Activated CD4-positive, alpha-beta T cell treated with anti-CD3 and anti-CD28 coated beads for 36 hours (primary cell): ENCODE measurements at regions not wholly inside any gene's neighbourhood (a gene's known extent, or its start where the extent isn't known, plus 50 kb on each side); places are given as distances from the start of the nearest gene placed in this dataset.
A peak's percentile ranks its signal among the peaks of the same experiment; 100 is the strongest.
"Not testable (repeated sequence)": the region's sequence is repeated elsewhere in the genome, so short reads cannot be mapped to it uniquely, and the experiment has no call there.

Source experiments
- ATAC-seq: fragments of 200-7000 bp; cut with Tn5 transposase; one replicate; pipeline ENCODE4 v1.10.0; 2021; ENCODE audit warnings: mild to moderate bottlenecking, moderate library complexity
- CTCF ChIA-PET: fragments of 350-600 bp; sonication (Branson Sonifier 250); formaldehyde crosslinking; loops from one replicate; lab custom pipeline; 2021; ENCODE audit warnings: antibody characterized with exemption; lab: Charles Lee
- POLR2A ChIA-PET: fragments of 350-600 bp; sonication (Branson Sonifier 250); formaldehyde crosslinking; loops from one replicate; lab custom pipeline; 2021; ENCODE audit warnings: antibody characterized with exemption, inconsistent platforms; lab: Charles Lee
- DNase-seq: peaks from one replicate; pipeline ENCODE4 v3.0.0-alpha.2; 2020
- H3K27ac Mint-ChIP-seq: one replicate; pipeline ENCODE4 v1.8.0; 2021; ENCODE audit warnings: mixed read lengths
- H3K27me3 Mint-ChIP-seq: one replicate; pipeline ENCODE4 v1.8.0; 2021; ENCODE audit warnings: mixed read lengths
- H3K36me3 Mint-ChIP-seq: one replicate; pipeline ENCODE4 v1.8.0; 2021; ENCODE audit warnings: low read depth, mixed read lengths
- H3K4me1 Mint-ChIP-seq: one replicate; pipeline ENCODE4 v1.8.0; 2021; ENCODE audit warnings: mixed read lengths
- H3K4me3 Mint-ChIP-seq: one replicate; pipeline ENCODE4 v1.8.0; 2021; ENCODE audit warnings: mild to moderate bottlenecking, moderate library complexity, mixed read lengths
- H3K9me3 Mint-ChIP-seq: one replicate; pipeline ENCODE4 v1.8.0; 2021; ENCODE audit warnings: low read depth, mixed read lengths
- intact Hi-C, 2 experiments: fragments of 100-400 bp; cut with DNase I in 1 of 2; cut with micrococcal nuclease in 1 of 2; formaldehyde crosslinking; loops; one replicate each; pipeline versions ENCODE4 v1.14.2 to v1.15.1; 2022 to 2024; cut with DNase I, micrococcal nuclease

DNA sequence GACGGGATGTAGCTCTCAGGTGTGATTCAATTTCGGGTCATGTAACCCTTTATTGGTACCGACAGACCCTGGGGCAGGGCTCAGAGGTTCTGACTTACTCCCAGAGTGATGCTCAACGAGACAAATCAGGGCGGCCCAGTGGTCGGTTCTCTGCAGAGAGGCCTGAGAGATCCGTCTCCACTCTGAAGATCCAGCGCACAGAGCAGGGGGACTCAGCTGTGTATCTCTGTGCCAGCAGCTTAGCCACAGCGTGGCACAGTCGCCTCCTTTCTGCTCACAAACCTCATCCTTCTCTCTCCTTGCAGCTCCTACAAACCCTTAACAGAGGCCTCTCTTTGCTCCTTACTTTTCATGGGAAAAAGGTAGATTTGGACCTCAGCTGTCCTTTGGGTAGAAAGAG lies 197.5 kb upstream of the PRSS58 start:
- Mint-ChIP-seq H3K36me3 (no peaks in the 10 kb centered on the region), H3K27ac (peak overlapping the region; percentile 66), H3K9me3 (no peaks in the 10 kb centered on the region), H3K27me3 (no peaks in the 10 kb centered on the region), H3K4me1 (peaks cover 37% of the 10 kb centered on the region), H3K4me3 (peak overlapping the region; percentile 55)
- intact Hi-C loops, result no loop called here
- peak; percentile 21 for ATAC-seq
- ChIA-PET POLR2A (no interaction called here), CTCF (interaction anchor here (0.6 to 1.5 kb wide), 7 partner anchors 9 to 56 kb away, joined by 3 to 4 read pairs (median 3); no protein-coding TSS in a partner anchor)
- DNase-seq, result no peak

DNA sequence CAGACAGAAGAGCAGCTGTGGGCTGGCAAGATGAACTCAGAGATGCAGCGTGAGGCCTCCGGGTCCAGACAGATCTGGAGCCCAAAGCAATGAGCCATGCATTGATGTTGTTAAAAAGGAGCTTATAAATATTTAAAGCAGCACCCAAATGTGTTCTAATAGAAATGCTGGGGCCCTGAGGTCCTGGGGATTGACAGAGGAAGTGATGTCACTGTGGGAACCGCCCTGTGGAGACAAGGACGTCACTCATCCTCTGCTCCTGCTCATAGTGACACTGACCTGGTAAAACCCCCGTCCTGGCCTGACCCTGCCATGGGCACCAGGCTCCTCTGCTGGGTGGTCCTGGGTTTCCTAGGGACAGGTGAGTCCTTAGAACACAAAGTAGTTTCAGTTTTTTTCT lies 197.0 kb upstream of the PRSS58 start:
- CTCF ChIA-PET, result interaction anchor here (0.6 to 1.6 kb wide), 8 partner anchors 11 to 1442 kb away, joined by 3 to 4 read pairs (median 3); no protein-coding TSS in a partner anchor
- POLR2A ChIA-PET, result no interaction called here
- ATAC-seq (peak; percentile 67), DNase-seq (peak; percentile 46)
- H3K36me3 Mint-ChIP-seq, result no peaks in the 10 kb centered on the region
- peaks cover 35% of the 10 kb centered on the region for H3K4me1 Mint-ChIP-seq
- peak overlapping the region; percentile 55 for H3K4me3 Mint-ChIP-seq
- H3K27ac Mint-ChIP-seq, result peak overlapping the region; percentile 59
- H3K9me3 Mint-ChIP-seq, result no peaks in the 10 kb centered on the region
- no peaks in the 10 kb centered on the region for H3K27me3 Mint-ChIP-seq
- intact Hi-C loops, result no loop called here

DNA sequence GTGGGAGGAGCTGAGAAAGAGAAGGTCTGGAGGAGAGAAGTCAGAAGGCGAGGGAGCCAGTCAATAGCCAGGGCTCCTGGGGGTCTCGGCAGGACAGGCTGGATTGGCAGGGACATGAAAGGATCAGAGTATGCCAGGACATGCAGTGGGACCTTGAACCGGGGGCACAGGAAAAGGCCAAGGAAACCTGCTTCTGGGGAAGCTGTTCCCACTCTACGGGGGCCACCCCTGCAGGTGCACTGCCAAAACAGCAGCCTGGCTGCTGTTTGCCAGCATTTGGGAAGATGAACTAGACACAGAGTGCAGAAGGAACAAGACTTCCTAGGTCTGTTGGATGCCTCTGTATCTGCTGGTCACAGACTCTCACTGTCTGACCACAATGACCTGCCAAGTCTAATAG lies 194.9 kb upstream of the PRSS58 start:
- intact Hi-C loops, result no loop called here
- POLR2A ChIA-PET, result no interaction called here
- H3K36me3 Mint-ChIP-seq, result no peaks in the 10 kb centered on the region
- H3K9me3 Mint-ChIP-seq, result no peaks in the 10 kb centered on the region
- no peak overlapping the region for H3K4me3 Mint-ChIP-seq
- H3K27ac Mint-ChIP-seq, result no peak overlapping the region
- no peak for DNase-seq
- H3K4me1 Mint-ChIP-seq, result peaks cover 23% of the 10 kb centered on the region
- CTCF ChIA-PET, result interaction anchor here (1.7 kb wide), 1 partner anchor 10 kb away, joined by 6 read pairs; no protein-coding TSS in a partner anchor
- H3K27me3 Mint-ChIP-seq, result no peaks in the 10 kb centered on the region
- no peak for ATAC-seq

DNA sequence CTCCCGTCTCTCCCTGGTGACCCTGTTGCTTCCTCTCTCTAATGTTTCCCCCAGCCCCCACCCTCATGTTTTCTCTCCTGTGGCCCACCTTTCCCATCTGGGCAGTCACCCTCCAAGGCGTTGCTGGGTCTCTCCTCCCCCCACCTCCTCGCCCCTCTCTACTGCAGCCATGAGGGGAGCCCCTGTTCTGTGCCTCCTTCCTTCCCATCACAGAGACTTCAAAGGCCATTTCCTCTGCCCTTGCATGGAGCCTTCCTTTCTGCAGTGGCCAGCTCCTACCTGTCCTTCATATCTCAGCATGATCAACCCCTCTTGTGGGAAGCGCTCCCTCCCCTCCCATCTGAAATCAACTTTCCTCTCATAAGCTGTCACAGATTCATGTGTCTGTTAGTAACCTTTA lies 194.0 kb upstream of the PRSS58 start:
- ATAC-seq, result no peak
- no peak overlapping the region for H3K4me3 Mint-ChIP-seq
- no peaks in the 10 kb centered on the region for H3K9me3 Mint-ChIP-seq
- no peaks in the 10 kb centered on the region for H3K27me3 Mint-ChIP-seq
- no peaks in the 10 kb centered on the region for H3K36me3 Mint-ChIP-seq
- ChIA-PET CTCF (interaction anchor here (1.7 kb wide), 1 partner anchor 11 kb away, joined by 6 read pairs; no protein-coding TSS in a partner anchor), POLR2A (interaction anchor here (0.7 kb wide), 1 partner anchor 1470 kb away, joined by 3 read pairs; no protein-coding TSS in a partner anchor)
- H3K27ac Mint-ChIP-seq, result no peak overlapping the region
- H3K4me1 Mint-ChIP-seq, result peaks cover 19% of the 10 kb centered on the region
- intact Hi-C loops, result no loop called here
- DNase-seq, result no peak

DNA sequence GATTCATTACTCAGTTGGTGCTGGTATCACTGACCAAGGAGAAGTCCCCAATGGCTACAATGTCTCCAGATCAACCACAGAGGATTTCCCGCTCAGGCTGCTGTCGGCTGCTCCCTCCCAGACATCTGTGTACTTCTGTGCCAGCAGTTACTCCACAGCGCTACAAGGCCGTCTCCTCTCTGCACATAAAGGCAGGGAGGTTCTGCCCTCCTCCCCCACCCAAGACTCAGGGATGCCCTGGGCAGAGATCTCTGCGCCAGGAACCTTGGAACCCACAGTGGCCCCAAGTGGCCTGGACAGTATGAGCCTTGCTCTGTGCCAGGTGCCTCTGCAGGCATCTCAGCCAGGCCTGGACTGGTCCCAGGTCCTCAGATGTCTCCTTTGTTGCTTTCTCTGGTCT lies 193.4 kb upstream of the PRSS58 start:
- ATAC-seq (no peak), DNase-seq (no peak)
- peaks cover 18% of the 10 kb centered on the region for H3K4me1 Mint-ChIP-seq
- CTCF ChIA-PET, result interaction anchor here (1.7 kb wide), 1 partner anchor 11 kb away, joined by 6 read pairs; no protein-coding TSS in a partner anchor
- H3K27me3 Mint-ChIP-seq, result no peaks in the 10 kb centered on the region
- no peak overlapping the region for H3K27ac Mint-ChIP-seq
- H3K9me3 Mint-ChIP-seq, result no peaks in the 10 kb centered on the region
- intact Hi-C loops, result no loop called here
- no peaks in the 10 kb centered on the region for H3K36me3 Mint-ChIP-seq
- POLR2A ChIA-PET, result interaction anchor here (0.7 kb wide), 1 partner anchor 1471 kb away, joined by 3 read pairs; no protein-coding TSS in a partner anchor
- no peak overlapping the region for H3K4me3 Mint-ChIP-seq

DNA sequence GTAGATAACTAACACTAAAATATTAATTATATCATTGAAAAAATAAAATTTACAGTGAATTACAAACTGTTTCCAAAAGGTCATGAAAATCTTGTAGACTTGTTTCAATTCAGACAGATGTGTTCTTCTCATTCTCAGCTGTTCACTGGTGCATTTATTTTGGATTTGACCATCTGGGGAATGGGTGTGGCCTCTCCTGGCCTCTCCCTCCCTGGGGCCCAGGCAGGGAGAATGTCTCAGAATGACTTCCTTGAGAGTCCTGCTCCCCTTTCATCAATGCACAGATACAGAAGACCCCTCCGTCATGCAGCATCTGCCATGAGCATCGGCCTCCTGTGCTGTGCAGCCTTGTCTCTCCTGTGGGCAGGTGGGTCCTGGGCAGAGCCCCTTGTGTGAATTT lies 192.8 kb upstream of the PRSS58 start:
- H3K36me3 Mint-ChIP-seq, result no peaks in the 10 kb centered on the region
- H3K4me3 Mint-ChIP-seq, result no peak overlapping the region
- H3K27ac Mint-ChIP-seq, result no peak overlapping the region
- ChIA-PET POLR2A (no interaction called here), CTCF (no interaction called here)
- no peak for DNase-seq
- peaks cover 18% of the 10 kb centered on the region for H3K4me1 Mint-ChIP-seq
- no peaks in the 10 kb centered on the region for H3K27me3 Mint-ChIP-seq
- ATAC-seq, result no peak
- H3K9me3 Mint-ChIP-seq, result no peaks in the 10 kb centered on the region
- intact Hi-C loops, result no loop called here

DNA sequence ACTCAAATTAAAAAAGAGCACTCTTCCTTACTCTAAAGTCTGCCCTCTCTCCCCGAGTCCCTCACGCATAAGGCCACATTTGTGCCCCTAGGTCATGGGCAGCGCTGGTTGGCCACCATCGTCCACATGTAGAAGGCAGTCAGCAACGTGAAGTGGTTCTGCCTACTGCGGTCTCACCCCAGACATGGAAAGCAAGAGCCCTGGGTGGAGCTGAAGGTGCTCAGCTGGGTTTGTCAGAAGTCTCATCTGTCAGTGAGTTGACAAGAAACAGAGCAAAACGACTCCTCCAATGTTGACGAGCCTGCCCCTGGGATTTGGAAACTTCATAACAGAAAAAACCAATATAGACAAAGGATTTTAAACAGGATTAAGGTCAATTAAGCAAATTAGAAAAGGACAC lies 192.3 kb upstream of the PRSS58 start:
- Mint-ChIP-seq H3K27me3 (no peaks in the 10 kb centered on the region), H3K36me3 (no peaks in the 10 kb centered on the region), H3K27ac (no peak overlapping the region), H3K4me3 (peak overlapping the region; percentile 24), H3K4me1 (peaks cover 19% of the 10 kb centered on the region), H3K9me3 (no peaks in the 10 kb centered on the region)
- POLR2A ChIA-PET, result interaction anchor here (0.5 kb wide), 1 partner anchor 137 kb away, joined by 3 read pairs; no protein-coding TSS in a partner anchor
- ATAC-seq (no peak), DNase-seq (no peak)
- CTCF ChIA-PET, result interaction anchor here (1.4 kb wide), 1 partner anchor 36 kb away, joined by 5 read pairs; no protein-coding TSS in a partner anchor
- intact Hi-C loops, result no loop called here

DNA sequence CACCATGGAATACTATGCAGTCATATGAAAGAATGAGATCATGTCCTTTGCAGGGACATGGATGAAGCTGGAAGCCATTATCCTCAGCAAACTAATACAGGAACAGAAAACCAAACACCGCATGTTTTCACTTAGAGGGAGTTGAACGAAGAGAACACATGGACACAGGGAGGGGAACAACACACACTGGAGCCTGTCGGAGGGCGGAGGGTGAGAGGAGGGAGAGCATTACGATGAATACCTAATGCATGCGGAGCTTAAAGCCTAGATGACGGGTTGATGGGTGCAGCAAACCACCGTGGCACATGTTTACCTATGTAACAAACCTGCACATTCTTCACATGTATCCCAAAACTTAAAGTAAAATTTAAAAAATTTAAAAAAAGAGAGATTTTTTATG lies 191.0 kb upstream of the PRSS58 start:
- POLR2A ChIA-PET, DNase-seq, H3K27ac Mint-ChIP-seq, H3K27me3 Mint-ChIP-seq, ATAC-seq, H3K4me3 Mint-ChIP-seq, H3K9me3 Mint-ChIP-seq, H3K36me3 Mint-ChIP-seq: not testable (repeated sequence)
- intact Hi-C loops, result loop anchor here in 1 of 2 experiments (5.0 kb wide), 1 partner anchor 358 kb away; no protein-coding TSS in a partner anchor
- CTCF ChIA-PET, result interaction anchor here (1.2 to 2.6 kb wide), 4 partner anchors 9 to 125 kb away, joined by 3 to 9 read pairs (median 5); no protein-coding TSS in a partner anchor
- H3K4me1 Mint-ChIP-seq, result peaks cover 14% of the 10 kb centered on the region

DNA sequence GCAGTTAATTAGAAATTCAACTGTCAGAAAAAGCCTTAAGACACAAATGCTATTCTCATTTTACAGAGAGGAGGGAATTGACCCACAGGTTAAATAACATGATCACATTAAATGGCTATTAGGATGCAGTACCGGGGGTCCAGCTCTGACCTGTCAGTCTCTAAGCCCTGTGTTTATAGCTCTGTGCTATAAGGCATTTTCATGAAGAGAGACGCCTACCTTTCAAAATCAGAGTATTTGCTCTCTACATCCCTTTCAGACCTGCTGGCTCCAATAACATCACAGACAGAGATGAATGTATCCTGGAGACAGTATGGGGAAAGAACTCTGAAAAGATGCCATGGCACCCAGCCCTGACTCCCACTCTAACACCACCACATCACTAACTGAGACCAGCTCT lies 189.9 kb upstream of the PRSS58 start:
- Mint-ChIP-seq H3K27me3 (no peaks in the 10 kb centered on the region), H3K27ac (no peak overlapping the region), H3K4me3 (no peak overlapping the region), H3K36me3 (no peaks in the 10 kb centered on the region), H3K9me3 (no peaks in the 10 kb centered on the region), H3K4me1 (peaks cover 23% of the 10 kb centered on the region)
- DNase-seq (no peak), ATAC-seq (no peak)
- intact Hi-C loops, result loop anchor here in 1 of 2 experiments (5.0 kb wide), 1 partner anchor 360 kb away; no protein-coding TSS in a partner anchor
- ChIA-PET CTCF (interaction anchor here (2.6 kb wide), 1 partner anchor 12 kb away, joined by 9 read pairs; no protein-coding TSS in a partner anchor), POLR2A (no interaction called here)

DNA sequence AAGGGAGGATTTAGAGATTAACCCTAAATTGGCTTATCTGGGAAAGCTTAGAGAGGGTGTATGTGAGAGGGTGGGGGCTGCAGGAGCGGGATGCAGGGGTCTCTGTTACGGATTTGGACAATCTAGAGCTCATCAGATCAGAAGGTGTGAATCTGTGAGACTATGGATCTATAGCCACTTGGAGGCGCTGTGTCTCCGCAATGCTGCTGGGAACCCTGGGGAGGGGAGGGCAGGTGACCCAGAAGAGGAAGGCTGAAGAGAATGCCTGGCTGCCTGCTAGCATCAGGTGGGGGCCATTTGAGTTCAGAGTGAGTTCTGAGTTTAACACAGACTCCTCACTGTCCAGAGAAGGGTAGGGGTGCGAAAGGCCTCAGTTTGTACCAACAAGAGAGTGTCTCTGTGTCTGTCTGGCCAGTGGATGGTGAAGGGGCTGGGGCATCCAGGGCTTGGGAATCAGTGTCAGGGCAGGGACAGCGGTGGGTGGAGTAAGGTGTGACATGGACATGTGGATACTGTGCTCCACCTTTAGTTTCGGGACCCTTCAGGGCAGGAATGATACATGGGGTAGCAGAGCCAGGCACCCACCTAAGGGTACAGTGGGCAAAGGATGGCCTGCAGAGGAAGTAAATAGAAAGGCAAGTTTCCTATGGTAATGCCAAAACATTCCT lies 187.3 kb upstream of the PRSS58 start:
- peak; percentile 69 for DNase-seq
- Mint-ChIP-seq H3K4me3 (no peak overlapping the region), H3K27ac (peak overlapping the region; percentile 47), H3K4me1 (peaks cover 34% of the 10 kb centered on the region), H3K9me3 (no peaks in the 10 kb centered on the region), H3K36me3 (no peaks in the 10 kb centered on the region), H3K27me3 (no peaks in the 10 kb centered on the region)
- ATAC-seq, result peak; percentile 78
- POLR2A ChIA-PET, result no interaction called here
- intact Hi-C loops, result loop anchor here in 1 of 2 experiments (5.0 kb wide), 1 partner anchor 362 kb away; no protein-coding TSS in a partner anchor
- CTCF ChIA-PET, result interaction anchor here (0.5 to 2.0 kb wide), 16 partner anchors 10 to 609 kb away, joined by 3 to 10 read pairs (median 3); no protein-coding TSS in a partner anchor

DNA sequence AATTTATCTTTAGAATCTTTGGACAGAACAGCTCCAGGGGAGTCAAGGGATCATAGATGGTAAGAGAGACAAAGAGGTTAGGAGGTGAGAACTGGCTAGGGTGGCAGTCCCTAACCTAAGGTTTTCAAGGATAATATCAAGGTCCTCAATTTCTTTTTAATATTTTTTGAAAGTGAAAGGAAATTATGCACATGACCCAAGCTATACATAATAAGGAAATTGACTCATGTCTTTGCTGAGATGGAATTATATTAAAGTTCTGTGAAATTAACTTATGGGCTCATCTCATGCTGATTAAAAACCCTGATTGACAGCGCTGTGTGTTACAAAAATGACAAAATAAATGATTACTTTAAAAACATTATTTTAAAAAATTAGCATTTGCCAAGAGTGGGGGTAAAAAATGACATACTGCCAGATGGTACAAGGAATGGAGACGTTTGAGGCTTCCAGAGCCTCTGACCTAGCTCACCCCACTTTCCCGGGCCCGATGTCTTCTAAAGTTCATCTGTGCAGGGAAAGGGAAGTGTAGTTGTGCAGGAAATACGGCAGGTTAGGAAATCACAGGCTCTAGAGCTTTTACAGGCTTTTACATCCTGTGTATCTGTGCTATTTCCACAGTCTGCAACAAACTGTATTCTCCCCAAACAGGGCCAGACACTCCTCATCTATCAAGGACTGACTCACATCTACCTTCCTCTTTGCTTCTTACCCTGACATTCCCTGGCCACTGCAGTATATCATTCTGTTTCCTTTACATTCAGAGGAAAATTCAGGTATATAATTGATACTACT lies 185.6 kb upstream of the PRSS58 start:
- Mint-ChIP-seq H3K4me3 (no peak overlapping the region), H3K9me3 (no peaks in the 10 kb centered on the region), H3K27me3 (no peaks in the 10 kb centered on the region), H3K36me3 (no peaks in the 10 kb centered on the region), H3K4me1 (peaks cover 41% of the 10 kb centered on the region), H3K27ac (no peak overlapping the region)
- intact Hi-C loops, result no loop called here
- ChIA-PET CTCF (interaction anchor here (0.6 to 1.7 kb wide), 13 partner anchors 8 to 456 kb away, joined by 3 to 5 read pairs (median 3); no protein-coding TSS in a partner anchor), POLR2A (no interaction called here)
- no peak for DNase-seq
- ATAC-seq, result no peak
